ENCODE measurements at regions not wholly inside any gene's neighbourhood (a gene's known extent, or its start where the extent isn't known, plus 50 kb on each side); places are given as distances from the start of the nearest gene placed in this dataset.

DNA sequence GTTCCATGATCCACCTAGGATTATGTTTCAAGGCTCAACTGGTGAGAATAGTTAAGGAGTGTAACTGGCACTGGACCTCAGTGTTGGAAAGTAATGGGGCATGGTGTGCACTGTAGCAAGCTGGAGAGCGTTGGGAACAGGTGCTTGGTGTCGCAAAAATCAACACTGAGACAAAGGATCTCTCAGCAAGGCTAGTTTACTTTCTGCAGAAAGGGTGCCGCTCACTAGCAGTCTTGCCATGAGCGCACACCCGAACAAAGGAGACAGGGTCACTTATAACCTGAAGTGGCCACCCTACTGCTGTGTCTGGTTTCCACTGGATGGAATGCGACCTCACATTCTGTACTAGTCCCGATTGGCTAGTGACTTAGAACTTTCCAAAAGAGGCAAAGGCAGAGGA, 133.2 kb downstream of the TMEM17 start:
- TF ChIP-seq RAD21 (IDR thresholded peaks at IDR 0.05; ENCODE audit: low read length) (no peak), POLR2A (IDR thresholded peaks at IDR 0.05; ENCODE audit: low read depth, low read length) (no peak), MXI1 (IDR thresholded peaks at IDR 0.05; ENCODE audit: borderline replicate concordance, low read depth, low read length) (no peak)
- TF ChIP-seq, protein P1, sequence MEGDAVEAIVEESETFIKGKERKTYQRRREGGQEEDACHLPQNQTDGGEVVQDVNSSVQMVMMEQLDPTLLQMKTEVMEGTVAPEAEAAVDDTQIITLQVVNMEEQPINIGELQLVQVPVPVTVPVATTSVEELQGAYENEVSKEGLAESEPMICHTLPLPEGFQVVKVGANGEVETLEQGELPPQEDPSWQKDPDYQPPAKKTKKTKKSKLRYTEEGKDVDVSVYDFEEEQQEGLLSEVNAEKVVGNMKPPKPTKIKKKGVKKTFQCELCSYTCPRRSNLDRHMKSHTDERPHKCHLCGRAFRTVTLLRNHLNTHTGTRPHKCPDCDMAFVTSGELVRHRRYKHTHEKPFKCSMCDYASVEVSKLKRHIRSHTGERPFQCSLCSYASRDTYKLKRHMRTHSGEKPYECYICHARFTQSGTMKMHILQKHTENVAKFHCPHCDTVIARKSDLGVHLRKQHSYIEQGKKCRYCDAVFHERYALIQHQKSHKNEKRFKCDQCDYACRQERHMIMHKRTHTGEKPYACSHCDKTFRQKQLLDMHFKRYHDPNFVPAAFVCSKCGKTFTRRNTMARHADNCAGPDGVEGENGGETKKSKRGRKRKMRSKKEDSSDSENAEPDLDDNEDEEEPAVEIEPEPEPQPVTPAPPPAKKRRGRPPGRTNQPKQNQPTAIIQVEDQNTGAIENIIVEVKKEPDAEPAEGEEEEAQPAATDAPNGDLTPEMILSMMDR (conservative IDR thresholded peaks at IDR 0.05; ENCODE audit: low read depth, low read length) = no peak

Data from IMR-90 (cell line).